HepG2 (cell line): ENCODE measurements at regions not wholly inside any gene's neighbourhood (a gene's known extent, or its start where the extent isn't known, plus 50 kb on each side); places are given as distances from the start of the nearest gene placed in this dataset.

Experiments used
- ATAC-seq: fragments of 200-7000 bp; cut with Tn5 transposase; 3 replicates; pipeline ENCODE4 v1.9.1; 2020; ENCODE audit warnings: mild to moderate bottlenecking, moderate library complexity
- BruUV-seq: library from RNA; stranded (reverse); fragments of 400-500 nt; replicated peaks from 2 replicates; lab custom pipeline; 2021; lab: Mats Ljungman, UMichigan
- CTCF ChIA-PET: fragments of 300-600 bp; formaldehyde crosslinking; extraction: SDS; loops from one replicate; lab custom pipeline; 2021; ENCODE audit warnings: low total read pairs, inconsistent platforms, low intra/inter-chr PET ratio; lab: Yijun Ruan, JAX
- POLR2A ChIA-PET: fragments of 350-600 bp; sonication (Branson Sonifier 250); formaldehyde crosslinking; loops from one replicate; lab custom pipeline; 2020; ENCODE audit warnings: antibody characterized with exemption, inconsistent platforms; lab: Yijun Ruan, JAX
- DNase-seq: peaks from one replicate; pipeline ENCODE4 v3.0.0-alpha.2; 2015; ENCODE audit warnings: low spot score
- FAIRE-seq: peaks from 3 replicates; lab custom pipeline; 2011; peaks lifted over from hg19 to GRCh38; lab: Jason Lieb, UNC
- H2AFZ ChIP-seq: one replicate; pipeline ENCODE4 v1.6.1; 2011; ENCODE audit warnings: low read length, inconsistent platforms
- H3K27ac ChIP-seq: fragments of 300-600 bp; 3 replicates; pipeline ENCODE4 v1.8.0; 2011; ENCODE audit warnings: mixed run types, mild to moderate bottlenecking, mixed read lengths, low read length, inconsistent platforms; ENCODE audit not compliant: insufficient read depth; ENCODE audit errors: extremely low read length
- H3K27me3 ChIP-seq, 2 experiments: fragments of 200-600 bp in 1 of 2; 2 replicates in 1 of 2; 3 replicates in 1 of 2; pipeline versions ENCODE4 v1.6.0 to v1.8.0; 2011; ENCODE audit warnings: low read length in 2 of 2, mild to moderate bottlenecking in 2 of 2, moderate library complexity in 2 of 2, inconsistent platforms in 1 of 2; ENCODE audit not compliant: insufficient read depth in 2 of 2, control insufficient read depth in 1 of 2
- H3K36me3 ChIP-seq, 2 experiments: fragments of 200-600 bp in 1 of 2; replicated peaks in 1 of 2; 2 replicates in 1 of 2; 3 replicates in 1 of 2; pipeline versions ENCODE4 v1.5.1 to v1.8.0; 2011; ENCODE audit warnings: low read length in 2 of 2, inconsistent platforms in 1 of 2; ENCODE audit not compliant: insufficient read depth in 2 of 2, control insufficient read depth in 1 of 2
- H3K4me1 ChIP-seq: 2 replicates; pipeline ENCODE4 v1.5.1; 2012; ENCODE audit warnings: low read length, inconsistent platforms; ENCODE audit not compliant: insufficient read depth
- H3K4me2 ChIP-seq: 2 replicates; pipeline ENCODE4 v1.6.0; 2011; ENCODE audit warnings: low read depth, low read length, inconsistent platforms
- H3K4me3 ChIP-seq, 3 experiments: fragments of 200-600 bp in 1 of 3; sonication (generic), shearing (Covaris generic) in 1 of 3; replicated peaks in 1 of 3; 2 replicates each; pipeline ENCODE4 v1.5.1; 2011 to 2016; ENCODE audit warnings: low read length in 3 of 3, inconsistent platforms in 2 of 3, low read depth in 2 of 3, mild to moderate bottlenecking in 2 of 3, control low read depth in 1 of 3, mixed read lengths in 1 of 3; ENCODE audit not compliant: insufficient read depth in 1 of 3
- H3K79me2 ChIP-seq: one replicate; pipeline ENCODE4 v1.6.1; 2011; ENCODE audit warnings: low read length, inconsistent platforms; ENCODE audit not compliant: insufficient read depth
- H3K9ac ChIP-seq: 2 replicates; pipeline ENCODE4 v1.6.0; 2011; ENCODE audit warnings: mild to moderate bottlenecking, low read depth, low read length, inconsistent platforms; ENCODE audit not compliant: insufficient read depth
- H3K9me3 ChIP-seq: 2 replicates; pipeline ENCODE4 v1.5.1; 2012; ENCODE audit warnings: mild to moderate bottlenecking, low read length
- H4K20me1 ChIP-seq: 2 replicates; pipeline ENCODE4 v1.6.0; 2011; ENCODE audit warnings: inconsistent platforms, mild to moderate bottlenecking, low read length, moderate library complexity; ENCODE audit not compliant: insufficient read depth
- CBX1 ChIP-seq: IDR thresholded peaks from one replicate; pipeline ENCODE4 v1.6.1; 2016; ENCODE audit warnings: antibody characterized with exemption, low read depth
- HNRNPH1 ChIP-seq: fragments of 200-400 bp; formaldehyde crosslinking; optimal IDR thresholded peaks from 2 replicates; pipeline ENCODE3; 2017; ENCODE audit warnings: mild to moderate bottlenecking, low read depth, low read length
- KAT7 ChIP-seq: IDR thresholded peaks from 2 replicates; pipeline ENCODE4 v1.6.1; 2018; ENCODE audit warnings: borderline replicate concordance, missing compliant biosample characterization
- SMAD9 ChIP-seq: sonication (generic); formaldehyde crosslinking; IDR thresholded peaks from 2 replicates; pipeline ENCODE4 v1.5.1; 2020; ENCODE audit warnings: mild to moderate bottlenecking, missing genetic modification reagents
- TOE1 ChIP-seq: sonication (generic); formaldehyde crosslinking; IDR thresholded peaks from 2 replicates; pipeline ENCODE4 v1.4.0; 2020; ENCODE audit warnings: mild to moderate bottlenecking, missing genetic modification reagents
- ZBTB20 ChIP-seq: sonication (generic); formaldehyde crosslinking; IDR thresholded peaks from 2 replicates; pipeline ENCODE4 v1.8.1; 2023; ENCODE audit warnings: missing genetic modification reagents, low read depth, mild to moderate bottlenecking, borderline replicate concordance
- ZFP1 ChIP-seq: IDR thresholded peaks from 2 replicates; pipeline ENCODE4 v1.6.1; 2016
- ZKSCAN5 ChIP-seq: sonication (generic); formaldehyde crosslinking; IDR thresholded peaks from 2 replicates; pipeline ENCODE4 v1.5.1; 2020; ENCODE audit warnings: mild to moderate bottlenecking, missing genetic modification reagents
- ZNF33A ChIP-seq: sonication (generic); formaldehyde crosslinking; IDR thresholded peaks from 2 replicates; pipeline ENCODE4 v1.5.1; 2020; ENCODE audit warnings: missing genetic modification reagents, mild to moderate bottlenecking, moderate library complexity, borderline replicate concordance
- ZNF432 ChIP-seq: sonication (generic); formaldehyde crosslinking; IDR thresholded peaks from 2 replicates; pipeline ENCODE4 v1.5.0; 2020; ENCODE audit warnings: missing genetic modification reagents, mild to moderate bottlenecking, borderline replicate concordance
- ZNF44 ChIP-seq: sonication (generic); formaldehyde crosslinking; IDR thresholded peaks from 2 replicates; pipeline ENCODE4 v1.5.1; 2020; ENCODE audit warnings: mild to moderate bottlenecking, missing genetic modification reagents
- ZNF615 ChIP-seq: sonication (generic); formaldehyde crosslinking; IDR thresholded peaks from 2 replicates; pipeline ENCODE4 v1.5.0; 2020; ENCODE audit warnings: mild to moderate bottlenecking, missing genetic modification reagents, borderline replicate concordance
- ZNF782 ChIP-seq: sonication (generic); formaldehyde crosslinking; IDR thresholded peaks from 2 replicates; pipeline ENCODE4 v1.4.0; 2020; ENCODE audit warnings: missing genetic modification reagents, mild to moderate bottlenecking, borderline replicate concordance
- WGBS: methylation state at CpG from one replicate; pipeline ENCODE4 v1.1.6; 2017; ENCODE audit warnings: low lambda C conversion rate; 5-methylcytosine and 5-hydroxymethylcytosine counted together
- in situ Hi-C: cut with HindIII; loops from 2 replicates; pipeline ENCODE4 v1.10.0; 2017; ENCODE audit warnings: low pct_unique_long_range_greater_than_20kb; ENCODE audit not compliant: extremely low pct_ligation_motif_present
- intact Hi-C: fragments of 100-400 bp; cut with micrococcal nuclease; formaldehyde crosslinking; loops from one replicate; pipeline ENCODE4 v1.10.0; 2022; ENCODE audit not compliant: unreplicated experiment
- TF ChIP-seq, protein P1 (sequence below): sonication (generic); formaldehyde crosslinking; IDR thresholded peaks from 2 replicates; pipeline ENCODE4 v1.5.0; 2020; ENCODE audit warnings: mild to moderate bottlenecking, low read depth, missing genetic modification reagents, borderline replicate concordance
- TF ChIP-seq, protein P2 (sequence below): sonication (generic); formaldehyde crosslinking; IDR thresholded peaks from 2 replicates; pipeline ENCODE4 v1.4.0; 2020; ENCODE audit warnings: missing genetic modification reagents

DNA sequence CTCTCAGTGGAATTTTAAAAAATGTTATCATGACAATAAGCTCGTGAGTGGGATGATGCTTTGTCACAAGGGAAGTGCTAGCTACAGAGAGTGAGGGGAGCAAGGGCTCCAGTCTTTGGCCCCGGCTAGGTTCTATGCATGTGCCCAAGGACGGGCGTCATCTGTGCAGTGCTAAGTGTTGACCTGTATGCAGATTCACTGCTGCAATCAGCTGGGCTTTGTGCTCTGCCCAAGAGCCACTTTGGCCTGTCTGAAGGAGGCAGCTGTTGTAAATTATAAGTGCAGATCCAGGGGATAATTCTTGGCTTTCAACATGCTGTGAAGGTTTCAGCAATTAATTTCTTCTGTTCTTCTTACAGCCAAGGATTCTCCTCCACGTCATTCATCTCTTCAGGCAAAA, 268.6 kb downstream of the PSAT1 start:
- no TSS peak for BruUV-seq
- in situ Hi-C loops = no loop called here
- no peak overlapping the region for H3K27ac ChIP-seq

DNA sequence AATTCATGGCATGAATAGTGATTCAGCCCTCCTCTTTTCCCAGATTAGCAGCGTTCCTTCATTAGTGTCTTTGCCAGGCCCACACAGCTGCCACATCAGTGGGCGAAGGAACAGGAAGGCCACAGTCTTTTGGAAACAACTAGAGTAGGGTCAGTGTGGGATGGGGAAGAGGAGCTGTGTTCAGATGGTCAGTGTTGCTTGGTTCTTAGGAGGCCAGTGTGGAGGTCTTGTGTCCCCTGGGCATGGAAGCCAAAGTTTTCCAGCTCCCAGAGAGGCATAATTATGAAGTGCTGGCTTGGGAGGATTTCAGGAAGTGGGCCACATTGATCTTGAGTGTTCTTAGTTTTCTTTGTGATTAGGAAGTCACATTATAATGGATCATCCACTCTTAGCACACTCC, 269.6 kb downstream of the PSAT1 start:
- DNase-seq = no peak
- ChIA-PET POLR2A (no interaction called here), CTCF (no interaction called here)
- in situ Hi-C loops = no loop called here
- Histone ChIP-seq H3K36me3 (no peaks in the 10 kb centered on the region), H2AFZ (no peak overlapping the region), H3K4me1 (no peaks in the 10 kb centered on the region), H4K20me1 (no peaks in the 10 kb centered on the region), H3K4me3 (no peak overlapping the region), H3K27ac (no peak overlapping the region), H3K9me3 (no peaks in the 10 kb centered on the region), H3K4me2 (no peak overlapping the region), H3K9ac (no peak overlapping the region), H3K79me2 (no peaks in the 10 kb centered on the region), H3K27me3 (peaks cover 0 to 2% of the 10 kb centered on the region in 2 experiments; a peak in 2 of 5 replicates)
- ATAC-seq = no peak
- no TSS peak for BruUV-seq
- no peak for FAIRE-seq
- WGBS = 23% methylated on average over 2 of the region's 2 CpGs
- intact Hi-C loops = loop anchor here (5.0 kb wide), 1 partner anchor 1121 kb away; no protein-coding TSS in a partner anchor
- TF ChIP-seq, protein P1, sequence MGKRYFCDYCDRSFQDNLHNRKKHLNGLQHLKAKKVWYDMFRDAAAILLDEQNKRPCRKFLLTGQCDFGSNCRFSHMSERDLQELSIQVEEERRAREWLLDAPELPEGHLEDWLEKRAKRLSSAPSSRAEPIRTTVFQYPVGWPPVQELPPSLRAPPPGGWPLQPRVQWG = no peak
- TF ChIP-seq ZFP1 (CRISPR knock-in tag) (no peak), CBX1 (no peak), HNRNPH1 (no peak), ZNF615 (CRISPR knock-in tag) (no peak), TOE1 (CRISPR knock-in tag) (no peak), ZKSCAN5 (CRISPR knock-in tag) (no peak), ZNF782 (CRISPR knock-in tag) (no peak)
- TF ChIP-seq, protein P2, sequence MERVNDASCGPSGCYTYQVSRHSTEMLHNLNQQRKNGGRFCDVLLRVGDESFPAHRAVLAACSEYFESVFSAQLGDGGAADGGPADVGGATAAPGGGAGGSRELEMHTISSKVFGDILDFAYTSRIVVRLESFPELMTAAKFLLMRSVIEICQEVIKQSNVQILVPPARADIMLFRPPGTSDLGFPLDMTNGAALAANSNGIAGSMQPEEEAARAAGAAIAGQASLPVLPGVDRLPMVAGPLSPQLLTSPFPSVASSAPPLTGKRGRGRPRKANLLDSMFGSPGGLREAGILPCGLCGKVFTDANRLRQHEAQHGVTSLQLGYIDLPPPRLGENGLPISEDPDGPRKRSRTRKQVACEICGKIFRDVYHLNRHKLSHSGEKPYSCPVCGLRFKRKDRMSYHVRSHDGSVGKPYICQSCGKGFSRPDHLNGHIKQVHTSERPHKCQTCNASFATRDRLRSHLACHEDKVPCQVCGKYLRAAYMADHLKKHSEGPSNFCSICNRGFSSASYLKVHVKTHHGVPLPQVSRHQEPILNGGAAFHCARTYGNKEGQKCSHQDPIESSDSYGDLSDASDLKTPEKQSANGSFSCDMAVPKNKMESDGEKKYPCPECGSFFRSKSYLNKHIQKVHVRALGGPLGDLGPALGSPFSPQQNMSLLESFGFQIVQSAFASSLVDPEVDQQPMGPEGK (CRISPR knock-in tag) = no peak

More for the DNA sequence above, 268.6 kb downstream of the PSAT1 start:
- Histone ChIP-seq H4K20me1 (no peaks in the 10 kb centered on the region), H2AFZ (no peak overlapping the region), H3K36me3 (no peaks in the 10 kb centered on the region), H3K4me1 (no peaks in the 10 kb centered on the region), H3K79me2 (no peaks in the 10 kb centered on the region), H3K4me2 (no peak overlapping the region), H3K4me3 (no peak overlapping the region), H3K27me3 (peaks cover 0 to 2% of the 10 kb centered on the region in 2 experiments; a peak in 1 of 5 replicates)
- ChIA-PET POLR2A (no interaction called here), CTCF (no interaction called here)
- 0% methylated on average over 5 of the region's 5 CpGs for WGBS
- no peak for ATAC-seq
- intact Hi-C loops = loop anchor here (5.0 kb wide), 1 partner anchor 1122 kb away; no protein-coding TSS in a partner anchor
- TF ChIP-seq KAT7 (CRISPR knock-in tag) (no peak), ZBTB20 (no peak), ZNF44 (CRISPR knock-in tag) (no peak), ZNF432 (CRISPR knock-in tag) (no peak), ZNF33A (CRISPR knock-in tag) (no peak), SMAD9 (CRISPR knock-in tag) (no peak)
- TF ChIP-seq, all 625 proteins: peak for 0
- Histone ChIP-seq H3K9me3 (no peaks in the 10 kb centered on the region), H3K9ac (no peak overlapping the region)
- FAIRE-seq = no peak
- no peak for DNase-seq
